ENCODE measurements at regions not wholly inside any gene's neighbourhood (a gene's known extent, or its start where the extent isn't known, plus 50 kb on each side); places are given as distances from the start of the nearest gene placed in this dataset.

DNA sequence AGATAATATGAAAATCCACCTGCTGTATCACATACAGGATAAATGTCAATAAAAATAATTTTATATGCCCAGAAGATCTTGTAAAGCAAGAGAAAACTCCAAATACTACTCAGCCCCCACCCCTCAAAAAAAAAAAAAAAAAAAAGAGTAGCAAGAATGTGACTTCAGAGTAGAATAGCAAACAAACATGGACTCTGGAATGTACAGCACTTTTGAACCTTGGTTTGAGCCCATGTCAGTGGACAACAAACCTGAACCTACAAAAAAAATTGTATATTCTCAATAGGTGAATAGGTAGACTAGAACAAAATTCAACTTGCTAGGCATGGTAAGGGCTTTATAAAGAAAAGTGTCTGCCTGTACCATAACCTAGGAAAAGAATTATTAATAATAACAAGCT is 428.0 kb downstream of the SLITRK6 start:
- no peak for DNase-seq

DNA sequence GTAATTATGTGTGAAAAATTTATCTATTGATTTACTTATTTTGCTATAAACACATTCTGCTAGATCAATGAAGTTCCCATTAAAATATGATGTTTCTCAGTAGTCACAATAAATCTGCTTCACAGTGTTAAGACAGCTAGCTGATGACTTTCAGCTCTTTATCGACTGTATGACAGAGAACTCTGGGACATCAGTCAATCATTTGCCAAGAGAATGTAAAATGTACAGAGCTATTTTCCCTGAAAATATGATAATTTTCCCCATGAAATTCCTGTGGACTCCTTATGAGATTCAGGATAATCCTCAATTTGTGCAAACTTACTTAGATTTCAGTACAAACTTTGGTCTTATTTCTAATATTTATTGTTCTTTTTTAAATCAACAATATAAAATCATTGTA is 430.5 kb downstream of the SLITRK6 start:
- no peak for DNase-seq

DNA sequence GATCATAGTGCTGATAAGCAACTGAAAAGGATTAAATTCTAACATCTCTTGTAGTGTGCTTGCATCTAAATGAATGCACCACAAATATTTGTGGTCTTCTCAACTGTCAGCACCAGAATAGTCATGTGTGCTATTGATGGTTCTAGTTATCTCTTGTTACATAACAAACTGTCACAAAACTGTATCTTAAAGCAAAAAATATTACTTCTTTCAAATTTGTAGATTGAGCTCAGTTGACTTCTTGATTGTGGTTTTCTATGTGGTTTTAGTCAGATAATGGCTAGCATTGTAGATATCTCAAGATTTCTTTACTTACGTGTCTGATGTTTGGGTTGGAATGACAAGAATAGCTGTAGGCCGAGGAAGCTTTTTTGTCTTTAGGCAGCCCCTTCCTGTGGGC is 431.3 kb downstream of the SLITRK6 start:
- no peak for DNase-seq

DNA sequence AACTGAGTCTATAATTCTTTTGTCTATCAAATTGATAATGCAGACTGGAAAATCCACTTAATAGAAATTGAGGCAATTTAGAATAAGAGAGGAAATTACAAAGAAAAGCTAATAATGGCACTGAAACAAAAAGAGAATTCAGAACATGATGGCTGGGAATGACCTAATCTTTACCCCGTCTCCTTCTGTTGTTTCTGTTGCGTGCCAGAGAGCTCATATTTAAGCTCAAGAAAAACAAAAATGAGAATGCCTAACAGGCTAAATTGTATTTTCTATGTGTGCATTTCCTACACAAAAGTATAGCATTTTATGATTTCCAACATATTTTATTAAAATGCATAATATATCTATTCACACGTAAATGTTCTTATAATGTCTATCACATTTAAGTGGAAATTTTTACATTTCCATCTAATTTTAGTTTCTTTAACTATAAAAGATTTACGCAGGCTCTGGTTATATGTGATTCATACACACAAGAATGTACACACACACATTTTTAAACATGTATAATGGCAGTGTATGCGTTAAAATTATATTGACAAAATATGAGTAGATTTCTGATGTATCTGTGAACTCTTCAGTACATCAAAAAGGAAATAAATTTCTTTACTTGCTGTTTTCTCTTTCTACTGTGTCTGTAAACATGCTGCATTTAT is 432.3 kb downstream of the SLITRK6 start:
- DNase-seq, result no peak

DNA sequence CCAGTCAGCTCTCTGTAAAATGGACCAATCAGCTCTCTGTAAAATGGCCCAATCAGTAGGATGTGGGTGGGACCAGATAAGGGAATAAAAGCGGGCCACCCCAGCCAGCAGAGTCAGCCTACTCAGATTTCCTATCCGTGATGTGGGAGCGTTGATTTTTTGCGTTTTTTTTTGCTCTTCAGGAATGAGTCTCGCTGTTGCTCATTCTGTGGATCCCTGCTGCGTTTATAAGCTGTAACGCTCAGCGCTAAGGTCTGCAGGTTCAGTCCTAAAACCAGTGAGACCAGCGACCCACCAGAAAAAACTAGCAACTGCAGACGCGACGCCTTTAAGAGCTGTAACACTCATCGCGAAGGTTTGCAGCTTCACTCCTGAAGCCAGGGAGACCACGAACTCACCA is 435.7 kb downstream of the SLITRK6 start:
- DNase-seq, result no peak

DNA sequence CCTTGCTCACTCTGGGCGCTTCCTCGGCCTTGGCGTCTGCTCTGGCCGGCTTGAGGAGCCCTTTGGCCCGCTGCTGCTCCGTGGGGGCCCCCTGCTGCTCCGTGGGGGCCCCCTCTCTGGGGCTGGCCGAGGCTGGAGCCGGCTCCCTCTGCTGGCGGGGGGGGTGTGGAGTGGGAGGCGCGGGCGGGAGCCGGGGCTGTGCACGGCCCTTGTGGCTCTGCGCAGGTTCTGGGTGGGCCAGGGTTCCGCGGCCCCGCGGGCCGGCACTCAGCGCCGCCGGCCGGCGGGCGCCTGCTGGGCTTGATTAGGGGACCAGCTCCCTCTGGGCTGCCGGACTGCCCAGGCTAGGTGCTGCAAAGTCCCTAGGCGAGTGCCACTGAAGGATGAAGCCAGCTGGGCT is 436.2 kb downstream of the SLITRK6 start:
- no peak for DNase-seq

DNA sequence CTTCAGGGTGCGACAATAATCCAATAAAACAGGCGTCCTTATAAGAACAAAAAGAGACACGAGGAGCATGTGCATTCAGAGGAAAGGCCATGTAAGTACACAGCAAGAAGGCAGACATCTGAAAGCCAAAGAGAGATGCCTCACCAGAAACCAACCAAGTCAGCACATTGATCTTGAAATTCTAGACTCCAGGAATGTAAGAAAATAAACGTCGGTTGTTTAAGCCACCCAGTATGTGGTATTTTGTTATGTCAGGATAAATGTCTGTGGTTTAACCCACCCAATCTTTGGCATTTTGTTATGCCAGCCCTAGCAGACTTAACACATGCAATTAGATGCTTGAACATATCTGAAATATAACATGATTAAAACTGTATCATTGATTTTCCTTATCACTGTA is 452.0 kb downstream of the SLITRK6 start:
- no peak for DNase-seq

DNA sequence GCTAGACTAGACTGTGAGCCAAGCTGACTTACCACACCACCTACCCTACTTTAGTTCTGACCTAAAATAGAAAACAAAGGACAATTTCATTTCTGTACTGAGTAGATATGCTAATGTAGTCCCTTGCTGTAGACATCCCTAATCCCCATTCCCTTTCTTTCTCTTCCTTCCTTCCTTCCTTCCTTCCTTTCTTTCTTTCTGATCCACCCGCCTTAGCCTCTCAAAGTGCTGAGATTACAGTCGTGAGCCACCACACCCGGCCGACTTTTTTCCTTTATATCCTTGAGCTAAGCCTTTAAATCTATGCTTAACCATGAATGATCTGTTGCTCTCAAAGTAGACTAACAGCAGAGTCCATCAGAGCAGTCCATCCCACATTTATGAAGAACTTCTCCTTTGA is 465.0 kb downstream of the SLITRK6 start:
- DNase-seq, result no peak

DNA sequence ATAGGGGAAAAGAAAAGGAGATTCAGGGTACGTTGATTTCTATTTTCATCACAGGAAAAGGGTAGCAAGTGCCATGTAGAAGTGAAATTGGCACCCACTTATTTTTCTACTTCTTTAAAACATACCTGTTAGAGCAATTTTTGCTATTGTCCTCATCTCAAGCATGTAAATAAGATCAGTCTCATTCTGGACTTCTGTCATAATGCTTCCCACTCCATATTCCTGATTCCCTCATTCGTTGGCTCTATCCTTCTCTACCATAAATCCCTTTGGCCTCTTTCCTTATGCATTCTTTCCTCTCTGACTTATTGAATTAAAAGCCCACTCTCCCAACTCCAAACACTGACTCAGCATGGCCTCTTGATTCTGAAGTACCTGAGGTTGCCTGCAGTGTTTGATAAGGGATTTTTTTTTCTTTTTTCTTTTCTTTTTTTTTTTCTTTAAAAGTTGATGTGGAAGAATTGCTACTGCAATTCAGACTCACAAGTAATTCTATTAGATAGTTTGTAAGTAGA is 465.7 kb downstream of the SLITRK6 start:
- DNase-seq, result no peak

DNA sequence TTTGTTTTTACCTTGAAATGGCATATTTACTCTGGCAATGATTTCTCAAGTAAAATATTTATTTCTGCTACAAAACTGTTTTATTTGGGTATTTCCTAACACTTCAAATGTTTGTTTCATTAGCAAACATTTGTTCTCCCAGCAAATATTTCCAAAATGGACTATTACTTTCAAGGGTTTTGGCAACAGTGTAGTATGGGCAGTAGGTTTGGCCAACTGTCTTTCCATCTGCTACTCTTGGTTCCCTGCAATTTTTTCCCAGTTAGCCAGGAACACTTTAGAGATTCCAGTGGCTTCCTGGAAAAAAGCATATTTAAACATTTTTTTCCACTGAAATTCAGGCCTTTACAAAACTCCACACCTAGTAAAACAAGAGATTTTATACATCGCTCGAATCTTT is 466.6 kb downstream of the SLITRK6 start:
- no peak for DNase-seq

DNA sequence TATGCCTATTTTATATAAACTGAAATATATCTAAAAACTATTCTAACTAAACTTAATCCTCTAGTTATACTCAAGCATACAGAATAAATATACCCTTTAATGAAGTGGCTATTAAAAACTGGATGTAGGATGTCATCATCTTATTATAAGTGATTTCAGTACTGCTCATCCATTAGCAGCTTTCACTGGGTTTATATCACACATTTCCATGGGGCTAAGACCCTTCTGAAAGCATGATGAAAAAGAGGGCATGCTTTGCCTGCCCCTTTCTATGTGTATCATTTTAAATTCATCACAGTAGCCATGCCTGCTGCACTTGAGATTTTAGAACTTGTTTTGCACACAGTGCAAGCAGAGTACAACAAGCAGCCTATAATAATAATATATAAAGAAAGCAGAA is 477.5 kb downstream of the SLITRK6 start:
- DNase-seq, result no peak

DNA sequence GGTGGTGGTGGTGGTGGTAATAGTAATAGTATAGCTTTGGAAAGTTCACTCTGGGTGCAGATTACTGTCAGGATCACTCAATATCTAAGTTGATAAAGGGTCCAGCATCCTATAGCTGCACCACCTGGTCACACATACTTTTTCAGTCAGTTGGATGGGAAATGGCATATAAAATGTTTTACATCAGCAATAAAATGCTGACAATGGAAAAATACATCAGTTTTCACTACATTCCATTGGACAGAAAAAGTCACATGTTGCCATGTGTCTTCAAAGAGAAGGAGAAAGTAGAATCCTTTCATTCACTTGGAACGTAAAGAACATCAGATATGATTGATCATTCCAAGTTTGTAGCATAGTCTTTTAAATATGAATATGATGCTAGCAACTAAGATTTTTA is 481.4 kb downstream of the SLITRK6 start:
- DNase-seq, result no peak

DNA sequence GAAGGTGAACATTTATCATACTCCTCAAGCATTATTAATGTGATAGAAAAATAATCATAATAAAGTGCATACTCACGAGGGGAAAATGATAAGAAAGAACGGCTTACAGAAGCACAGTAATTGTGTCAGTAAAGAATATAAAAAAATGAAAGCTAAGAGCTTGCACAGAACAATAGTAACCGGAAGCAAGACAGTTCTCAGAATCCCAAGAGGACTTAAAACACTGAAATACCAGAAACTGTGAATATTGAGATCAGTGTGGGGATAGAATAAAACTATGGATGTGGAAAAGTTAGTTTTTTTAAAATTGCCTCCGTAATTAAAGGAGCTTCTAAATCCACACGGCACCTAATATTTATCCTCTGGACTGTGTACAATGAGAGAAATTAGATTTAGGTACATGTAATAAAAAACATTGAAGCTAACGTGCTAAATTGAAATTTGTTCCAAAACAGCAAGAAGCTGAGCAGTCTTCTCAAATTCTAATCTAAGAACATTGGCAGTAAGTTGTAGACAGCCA is 482.7 kb downstream of the SLITRK6 start:
- no peak for DNase-seq

DNA sequence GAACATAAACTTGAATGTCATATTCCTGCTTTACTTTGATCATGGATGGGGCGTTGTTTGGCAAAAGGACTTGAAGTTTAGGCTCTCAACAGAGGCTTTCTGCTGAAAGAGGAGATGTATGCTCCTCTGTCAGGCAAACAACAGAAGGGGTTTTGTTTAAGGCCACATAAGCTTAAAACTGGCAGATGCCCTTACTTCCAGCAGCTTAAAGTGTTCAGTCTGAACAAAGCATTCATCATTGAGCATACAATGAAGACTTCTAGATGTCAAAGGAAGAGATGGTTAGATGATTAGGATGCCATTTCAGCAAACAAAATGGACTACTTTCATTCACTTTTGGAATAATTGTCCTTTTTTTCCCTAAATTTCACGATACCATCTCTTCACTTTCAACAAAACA is 484.5 kb downstream of the SLITRK6 start:
- no peak for DNase-seq

DNA sequence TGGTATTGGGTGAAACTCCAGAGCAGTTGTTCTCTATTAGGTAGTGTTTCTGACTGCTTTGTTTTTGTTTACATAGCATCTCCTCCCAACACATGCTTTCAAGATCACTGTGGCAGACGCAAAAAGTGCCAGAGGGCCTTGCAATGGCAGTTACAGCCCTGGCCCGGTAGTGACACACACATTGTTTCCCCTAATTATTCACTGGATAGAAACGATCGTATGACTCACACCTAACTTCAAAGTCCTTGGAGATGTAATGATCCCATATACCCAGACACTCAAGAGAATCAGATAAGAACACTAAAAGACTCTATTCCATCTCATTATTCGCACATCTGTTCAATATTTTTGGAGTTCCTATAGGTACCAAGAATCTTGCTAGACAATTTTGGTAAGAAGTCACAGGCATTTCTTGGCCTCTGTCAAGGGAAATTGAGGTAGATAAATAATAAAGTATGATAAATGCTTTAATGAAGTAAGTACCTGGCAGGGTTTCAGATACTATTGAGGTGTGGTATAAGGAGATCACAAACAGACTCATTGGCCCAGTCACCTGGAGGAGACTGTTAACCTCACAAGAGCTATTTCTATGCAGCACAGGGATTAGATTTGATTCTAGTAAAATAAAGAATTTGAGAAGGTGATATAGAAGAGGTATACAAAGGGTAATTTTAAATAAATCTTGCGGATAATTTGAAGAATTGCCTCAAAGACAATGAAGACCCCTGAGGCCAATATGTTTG is 485.3 kb downstream of the SLITRK6 start:
- DNase-seq, result peak; percentile 58

DNA sequence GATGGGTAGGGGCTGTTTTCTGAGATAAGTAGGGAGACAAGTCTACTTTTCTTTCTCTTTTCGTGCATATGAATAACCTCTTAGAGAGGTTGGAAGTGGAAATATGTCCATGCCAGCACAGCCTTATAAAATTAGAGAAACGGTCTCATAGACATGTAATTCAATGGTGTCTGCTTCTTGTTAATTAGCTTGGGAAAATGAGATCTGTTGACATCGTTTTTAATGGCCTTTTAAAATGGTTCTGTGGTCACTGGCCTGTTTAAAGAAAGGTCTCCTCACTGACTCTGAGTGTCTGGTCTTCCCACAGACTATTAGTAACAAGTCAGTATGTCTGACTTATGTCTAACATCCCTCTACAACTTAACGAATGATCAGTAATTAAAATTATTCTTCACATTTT is 487.1 kb downstream of the SLITRK6 start:
- no peak for DNase-seq

DNA sequence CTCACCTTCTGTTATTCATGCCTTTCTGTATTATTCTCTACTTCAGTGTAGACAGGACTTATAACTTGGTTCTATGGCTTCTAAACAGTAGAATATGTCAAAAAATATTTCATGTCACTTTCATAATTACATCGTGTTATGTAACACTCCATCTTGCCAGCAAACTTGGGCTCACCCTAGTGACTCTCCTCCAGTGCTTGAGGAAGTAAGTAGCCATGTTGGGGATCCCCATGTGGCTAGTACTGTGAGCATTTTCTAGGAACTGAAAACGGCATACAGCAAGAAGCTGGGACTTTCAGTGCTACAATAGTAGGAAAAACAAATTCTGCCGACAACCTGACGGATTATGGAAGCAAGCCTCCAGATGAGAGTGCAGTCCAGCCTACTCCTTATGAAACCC is 495.6 kb downstream of the SLITRK6 start:
- DNase-seq, result no peak

DNA sequence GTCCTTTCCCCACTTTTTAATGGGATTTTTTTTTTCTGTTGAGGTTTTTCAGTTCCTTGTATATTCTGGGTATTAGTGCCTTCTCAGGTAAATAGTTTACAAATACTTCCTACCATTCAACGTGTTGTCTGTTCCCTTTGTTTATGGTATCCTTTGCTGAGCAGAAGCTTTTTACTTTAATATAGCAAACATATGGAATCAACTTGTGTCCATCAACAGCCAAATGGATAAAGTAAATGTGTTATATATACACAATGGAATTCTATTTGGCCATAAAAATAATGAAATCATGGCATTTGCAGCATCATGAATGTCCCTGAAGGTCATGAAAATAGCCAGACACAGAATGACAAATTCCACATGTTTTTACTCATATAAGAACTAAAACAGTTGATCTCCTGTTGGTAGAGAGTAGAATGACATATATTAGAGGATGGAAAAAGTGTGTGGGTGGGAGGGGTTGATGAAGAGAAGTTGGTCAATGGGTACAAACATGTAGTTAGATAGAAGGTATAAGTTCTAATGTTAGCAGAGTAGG is 500.8 kb downstream of the SLITRK6 start:
- no peak for DNase-seq

DNA sequence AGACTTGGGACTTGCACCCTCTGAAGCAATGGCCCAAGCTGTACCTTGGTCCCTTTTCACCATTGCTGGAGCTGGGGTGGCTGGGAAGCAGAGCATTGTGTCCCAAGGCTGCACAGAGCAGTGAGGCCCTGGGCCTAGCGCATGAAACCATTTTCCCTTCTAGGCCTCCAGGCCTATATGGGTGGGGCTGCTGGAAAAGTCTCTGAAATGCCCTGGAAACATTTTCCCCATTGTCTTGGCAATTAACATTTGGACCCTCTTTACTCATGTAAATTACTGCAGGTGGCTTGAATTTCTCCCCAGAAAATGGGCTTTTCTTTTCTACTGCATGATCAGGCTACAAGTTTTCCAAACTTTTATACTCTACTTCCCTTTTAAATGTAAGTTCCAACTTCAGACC is 510.5 kb downstream of the SLITRK6 start:
- DNase-seq, result no peak

DNA sequence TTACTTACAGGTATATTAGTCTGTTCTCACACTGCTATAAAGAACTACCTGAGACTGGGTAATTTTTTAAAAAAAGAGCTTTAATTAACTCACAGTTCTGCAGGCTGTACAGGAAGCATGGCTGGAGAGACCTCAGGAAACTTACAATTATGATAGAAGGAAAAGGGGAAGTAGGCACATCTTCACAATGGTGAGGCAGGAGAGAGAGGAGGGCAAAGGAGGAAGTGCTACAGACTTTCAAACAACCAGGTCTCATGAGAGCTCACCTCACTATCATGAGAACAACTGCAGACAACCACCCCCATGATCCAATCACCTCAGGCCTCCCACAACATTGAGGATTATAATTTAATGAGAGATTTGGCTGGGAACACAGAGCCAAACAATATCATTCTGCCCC is 511.7 kb downstream of the SLITRK6 start:
- no peak for DNase-seq

DNA sequence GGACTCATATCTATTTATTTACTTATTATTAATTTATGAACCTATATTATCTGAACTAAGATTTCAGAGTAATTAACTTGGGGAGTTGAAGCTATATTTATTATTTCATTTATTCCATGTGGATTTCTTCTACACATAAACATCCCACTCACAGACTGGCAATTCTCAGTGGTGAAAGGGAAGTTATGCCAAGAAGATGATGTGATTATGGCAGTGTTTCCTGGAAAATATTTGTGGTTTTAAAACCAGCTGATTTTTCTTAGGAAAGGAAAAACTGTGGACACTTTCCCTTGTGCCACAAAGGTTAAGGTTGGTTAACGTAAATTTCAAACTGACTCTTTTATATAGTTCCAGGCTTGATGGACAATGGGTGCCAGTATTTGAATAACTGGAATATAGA is 513.1 kb downstream of the SLITRK6 start:
- DNase-seq, result no peak

DNA sequence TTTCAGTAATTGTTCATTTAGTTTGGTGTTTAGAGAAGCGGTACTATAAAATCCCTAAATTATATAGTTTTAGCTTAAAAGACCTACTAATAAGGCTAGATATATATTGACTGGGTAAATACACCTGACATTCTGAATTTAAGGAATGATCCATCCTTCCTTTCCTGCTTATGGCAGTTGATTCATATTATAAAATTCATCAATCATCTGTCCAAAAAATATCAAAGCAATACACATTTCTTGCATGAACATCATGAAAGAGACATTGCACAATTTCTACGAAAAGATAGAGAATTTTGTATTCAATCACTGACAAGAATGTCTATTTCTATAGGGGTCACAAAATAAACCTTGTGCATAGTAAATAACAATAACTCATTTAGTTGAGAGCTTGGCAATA is 514.9 kb downstream of the SLITRK6 start:
- DNase-seq, result no peak

DNA sequence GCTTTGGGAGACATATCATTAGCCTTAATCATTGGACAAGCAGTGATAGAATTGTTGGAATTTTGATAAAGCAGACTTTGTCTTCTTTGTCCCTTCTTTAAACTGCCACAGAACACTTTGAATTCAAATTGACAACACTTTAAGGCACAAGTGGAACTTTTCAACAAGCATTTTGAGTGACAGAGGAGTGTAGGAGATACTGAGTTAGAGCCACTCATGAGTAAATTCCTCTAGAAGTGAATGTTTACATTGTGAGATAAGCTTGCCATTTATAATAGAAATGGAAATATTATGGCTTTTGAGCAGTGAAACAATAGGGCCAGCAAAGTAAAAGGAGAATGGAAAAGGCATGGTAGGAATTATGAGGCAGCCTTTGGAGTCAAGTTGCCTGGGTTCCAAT is 515.8 kb downstream of the SLITRK6 start:
- no peak for DNase-seq

DNA sequence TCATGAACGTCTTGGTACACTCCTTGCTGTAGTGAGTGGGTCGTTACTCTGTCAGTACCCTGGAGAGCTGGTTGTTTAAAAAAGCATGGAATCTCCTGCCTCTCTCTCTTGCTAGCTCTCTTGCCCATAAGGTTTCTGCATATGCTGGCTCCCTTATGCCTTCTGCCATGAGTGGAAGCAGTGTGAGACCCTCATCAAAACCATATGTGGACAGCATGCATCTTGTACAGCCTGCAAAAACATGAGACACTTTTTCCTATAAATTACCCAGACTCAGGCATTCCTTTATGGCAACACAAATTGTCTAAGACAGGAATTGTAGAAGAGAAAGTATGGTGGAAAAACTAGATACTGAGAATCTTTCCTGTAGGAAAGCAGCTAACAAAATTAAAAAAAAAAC is 516.3 kb downstream of the SLITRK6 start:
- no peak for DNase-seq
